Pulmonary artery endothelial cell (primary cell): ENCODE measurements at regions not wholly inside any gene's neighbourhood (a gene's known extent, or its start where the extent isn't known, plus 50 kb on each side); places are given as distances from the start of the nearest gene placed in this dataset.

Source experiments
- DNase-seq: peaks from one replicate; pipeline ENCODE4 v3.0.0-alpha.2; 2011; ENCODE audit warnings: low read depth, low spot score

DNA sequence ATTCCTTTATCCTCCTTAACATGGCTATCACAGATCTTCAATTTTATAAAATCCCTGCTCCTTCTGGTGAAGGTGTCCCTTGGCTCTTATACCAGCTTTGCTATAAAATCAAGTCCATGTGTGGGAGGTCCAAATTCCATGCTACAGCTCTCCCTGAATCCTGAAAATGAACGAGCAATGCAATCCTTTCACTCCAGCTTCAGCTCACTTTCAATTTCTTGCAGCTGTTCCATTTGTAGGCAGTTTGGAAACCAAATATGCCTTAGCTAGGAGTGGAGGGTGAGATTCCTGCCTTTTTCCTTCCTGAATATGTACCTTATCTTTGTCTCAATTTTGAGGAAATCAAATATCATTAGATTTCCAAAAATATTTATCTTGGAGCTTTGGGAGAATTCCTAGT, 402.6 kb downstream of the TTLL7 start:
- DNase-seq: no peak

DNA sequence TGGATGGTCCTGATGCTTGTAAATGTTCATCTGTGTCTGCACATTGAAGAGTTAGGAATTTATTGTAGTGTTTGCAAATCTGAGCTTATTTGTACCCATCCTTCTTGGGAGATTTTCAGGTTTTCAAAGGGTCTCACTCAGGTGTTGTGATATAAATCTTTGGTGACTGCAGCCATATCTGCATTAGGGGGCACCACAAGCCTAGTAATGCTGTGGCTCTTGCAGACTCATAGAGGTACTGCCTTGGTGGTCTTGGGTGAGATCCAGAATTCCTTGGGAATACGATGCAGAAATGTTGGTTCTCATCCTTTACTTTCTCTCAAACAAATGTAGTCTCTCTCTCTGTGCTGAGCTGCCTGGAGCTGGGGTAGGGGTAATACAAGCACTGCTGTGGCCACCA, 405.9 kb downstream of the TTLL7 start:
- no peak for DNase-seq

DNA sequence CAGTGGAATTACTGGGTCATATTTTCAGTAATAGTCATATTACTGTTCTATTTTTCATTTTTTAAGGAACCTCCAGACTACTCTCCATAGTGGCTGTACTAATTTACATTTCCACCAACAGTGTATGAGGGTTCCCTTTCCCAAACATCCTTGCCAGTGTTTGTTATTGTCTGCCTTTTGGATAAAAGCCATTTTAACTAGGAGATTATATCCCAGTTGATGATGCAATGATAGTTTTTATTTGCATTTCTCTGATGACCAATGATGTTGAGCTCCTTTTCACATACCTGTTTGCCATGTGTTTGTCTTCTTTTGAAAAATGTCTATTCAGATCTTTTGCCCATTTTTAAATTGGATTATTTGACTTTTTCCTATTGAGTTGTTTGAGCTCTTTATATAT, 410.8 kb downstream of the TTLL7 start:
- DNase-seq: no peak

GRCh38 chr1:83583351-83584014, 415.4 kb downstream of the TTLL7 start:
- no peak for DNase-seq

- no peak for DNase-seq
Measured at GRCh38 chr1:83581747-83582146, 417.2 kb downstream of the TTLL7 start.

GRCh38 chr1:83574791-83575190, 424.1 kb downstream of the TTLL7 start:
- DNase-seq: no peak

DNA sequence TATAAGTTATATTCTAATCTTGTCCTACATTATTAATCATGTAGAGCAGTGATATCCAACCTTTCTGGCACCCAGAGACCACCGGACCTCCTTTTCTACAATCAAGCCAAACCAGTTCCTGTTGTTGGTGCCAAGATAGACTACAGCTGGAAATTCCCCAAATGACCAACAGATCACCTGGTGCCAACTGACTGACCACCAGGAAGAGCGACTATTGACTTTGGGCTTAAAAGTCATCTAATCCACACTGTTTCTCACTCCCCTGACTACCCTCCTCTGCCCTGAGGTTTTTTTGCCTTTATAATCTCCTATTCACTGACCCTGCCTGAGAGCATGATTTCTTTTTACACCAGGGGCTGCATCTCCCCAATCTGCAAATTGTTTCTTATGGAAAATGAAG, 425.2 kb downstream of the TTLL7 start:
- DNase-seq: no peak

DNA sequence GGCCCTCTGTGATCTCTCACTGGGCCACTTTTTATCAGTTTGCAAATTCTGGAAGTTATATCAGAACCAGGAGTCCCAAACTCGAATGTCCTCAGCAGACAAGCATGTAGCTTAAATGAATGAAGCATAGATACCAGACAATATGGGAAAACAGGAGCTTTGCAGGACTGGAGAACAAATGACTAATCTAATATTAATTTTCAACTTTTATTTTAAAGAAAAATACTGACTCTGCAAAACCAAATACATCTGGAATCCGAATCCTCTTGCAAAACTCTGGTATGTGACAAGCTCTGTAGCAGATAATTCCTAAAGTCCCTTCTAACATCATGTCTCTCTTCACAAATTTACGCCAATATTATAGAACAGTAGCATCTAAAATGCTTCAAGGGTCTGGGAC, 427.4 kb downstream of the TTLL7 start:
- no peak for DNase-seq

DNA sequence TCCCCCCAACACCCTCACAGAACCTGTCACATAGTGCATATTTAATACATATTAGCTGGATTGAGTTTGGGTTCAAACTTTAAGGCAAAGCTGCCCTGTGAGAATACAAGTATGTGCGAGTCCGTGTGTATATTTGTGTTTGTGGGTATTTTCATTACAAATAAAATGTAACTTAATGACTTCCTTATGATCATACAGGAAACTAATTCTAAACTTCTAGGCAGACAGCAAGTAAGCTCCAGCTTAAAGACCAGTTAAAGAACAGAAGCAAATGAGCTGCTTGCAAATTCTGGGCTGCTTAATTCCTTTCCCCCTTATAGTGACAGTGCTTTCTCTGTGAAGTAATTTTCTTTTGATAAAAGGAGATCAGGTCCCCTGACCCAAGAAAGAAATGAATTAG, 437.6 kb downstream of the TTLL7 start:
- DNase-seq: no peak

GRCh38 chr1:83559129-83559840, 439.6 kb downstream of the TTLL7 start:
- no peak for DNase-seq

DNA sequence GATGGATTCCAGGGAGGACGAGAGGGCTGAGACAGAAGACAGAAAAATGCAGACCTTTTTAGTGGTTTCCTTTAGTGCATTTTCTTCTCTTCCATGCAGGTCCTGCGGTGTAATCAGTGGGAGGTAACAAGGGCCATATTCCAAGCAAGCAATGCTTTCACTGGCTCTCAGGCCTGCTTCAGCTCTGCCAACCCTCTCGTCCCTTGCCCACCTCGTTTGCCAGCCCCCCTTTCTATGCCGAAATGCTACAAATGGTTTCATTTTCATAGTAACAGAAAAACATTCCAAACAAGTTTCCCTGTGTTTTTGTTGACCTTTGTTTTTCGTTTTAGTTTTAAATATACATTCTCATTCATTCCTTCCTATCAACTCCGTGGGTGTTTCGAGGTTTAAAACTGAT, 443.1 kb downstream of the TTLL7 start:
- no peak for DNase-seq

DNA sequence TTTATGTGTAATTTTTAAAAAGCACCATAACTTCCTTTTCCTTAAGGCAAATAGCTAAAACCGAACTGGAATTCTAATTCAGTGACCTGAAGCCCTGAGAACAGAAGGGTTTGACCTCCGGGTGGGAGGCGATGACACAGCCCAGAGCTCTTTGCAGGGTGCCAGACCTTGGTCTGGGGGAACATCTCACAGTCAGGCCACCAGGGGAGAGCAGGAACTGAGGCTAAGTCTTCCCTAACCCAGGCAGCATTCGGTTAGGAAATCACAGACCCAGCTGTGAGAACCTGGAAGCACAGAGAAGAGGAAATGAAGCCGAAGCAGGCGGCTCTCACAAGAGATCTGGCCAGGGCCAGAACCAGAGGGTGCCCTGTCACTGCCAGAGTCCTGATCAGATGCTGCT, 444.8 kb downstream of the TTLL7 start:
- DNase-seq: no peak

DNA sequence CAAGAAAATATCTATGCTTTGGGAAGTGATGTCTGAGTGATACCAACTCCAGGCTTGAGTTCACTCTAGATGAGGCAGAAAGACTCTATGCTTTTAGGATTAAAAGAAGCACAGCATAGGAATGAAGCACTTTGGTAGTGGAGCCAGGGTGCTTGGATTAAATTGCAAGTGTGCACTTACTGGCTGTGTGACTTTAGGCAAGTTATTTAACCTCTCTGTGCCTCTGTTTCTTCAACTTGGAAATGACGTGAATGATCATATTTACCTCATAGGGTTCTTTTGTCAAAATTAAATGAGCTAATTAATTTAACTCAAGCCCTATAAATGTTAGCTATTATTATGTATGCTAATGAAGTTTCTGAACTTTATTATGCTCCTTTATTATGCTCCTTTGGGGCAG, 446.1 kb downstream of the TTLL7 start:
- DNase-seq: no peak

DNA sequence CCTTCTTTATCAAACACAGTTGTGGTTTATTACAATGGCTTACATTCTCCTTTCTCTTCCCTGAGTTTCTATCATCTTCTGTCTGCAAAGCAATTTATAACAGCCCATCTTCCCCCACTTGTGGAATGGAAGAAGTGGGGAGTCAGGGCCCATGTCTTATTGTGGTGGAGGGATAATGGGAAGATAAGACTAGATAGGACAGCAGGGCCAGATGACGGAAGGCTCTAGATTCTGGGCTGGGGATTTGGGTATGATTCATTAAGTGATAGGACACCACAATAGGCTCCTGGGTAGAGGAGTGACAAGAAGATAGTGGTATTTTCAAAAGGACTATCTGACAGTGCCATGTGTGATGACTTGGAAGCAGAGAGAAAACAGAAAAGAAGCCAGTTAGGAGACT, 450.6 kb downstream of the TTLL7 start:
- DNase-seq: no peak

GRCh38 chr1:83547901-83548300, 451.0 kb downstream of the TTLL7 start:
- no peak for DNase-seq

DNA sequence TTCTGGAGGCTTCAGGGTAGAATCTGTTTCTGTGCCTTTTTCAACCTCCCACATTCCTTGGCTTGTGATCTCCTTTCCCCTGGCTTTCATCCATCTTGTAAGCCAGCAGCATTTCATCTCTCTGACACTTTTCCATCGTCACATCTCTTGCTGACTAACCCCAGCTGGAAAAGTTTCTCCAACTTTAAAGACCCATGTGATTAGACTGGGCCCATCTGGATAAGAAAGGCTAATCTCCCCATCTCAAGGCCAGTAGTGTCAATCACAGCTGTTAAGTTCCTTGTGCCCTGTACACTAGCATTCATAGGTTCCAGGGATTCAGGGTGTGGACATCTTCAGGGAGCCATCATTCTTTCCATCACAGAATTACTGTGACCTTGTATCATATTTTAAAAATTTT, 452.1 kb downstream of the TTLL7 start:
- no peak for DNase-seq

GRCh38 chr1:83545066-83545862, 453.7 kb downstream of the TTLL7 start:
- DNase-seq: no peak

DNA sequence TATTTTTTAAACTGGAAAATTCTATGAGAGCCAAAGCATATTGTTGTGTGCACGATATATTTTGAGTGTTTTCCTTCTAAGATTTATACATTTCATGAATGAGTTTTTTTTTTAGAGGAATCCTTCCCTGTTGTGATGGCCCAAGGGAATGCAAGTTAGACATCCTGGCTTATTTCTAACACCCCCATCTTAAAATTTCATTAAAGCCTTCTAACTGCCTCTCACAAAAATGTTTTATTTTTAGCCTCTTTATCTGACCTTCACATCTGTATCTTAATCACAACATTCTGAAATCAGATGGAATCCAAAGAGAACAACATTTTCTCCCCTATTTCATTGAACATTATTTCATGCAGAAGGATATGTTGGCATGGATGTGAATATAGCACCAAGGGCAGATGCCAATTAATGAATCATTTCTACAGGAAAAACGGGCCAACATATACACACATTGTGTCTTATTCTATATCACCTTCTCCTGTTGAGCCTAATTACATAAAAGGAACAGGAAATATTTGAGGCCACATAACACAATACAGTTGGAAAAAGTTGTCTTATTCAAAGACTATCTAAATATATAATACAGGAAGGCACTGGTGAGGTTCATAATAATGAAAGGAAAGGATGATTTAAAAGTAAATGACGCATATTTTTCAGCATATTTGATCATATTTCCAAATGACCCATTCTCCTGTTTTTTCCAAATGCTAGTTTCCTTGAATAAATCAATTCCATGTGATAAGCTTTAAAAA, 455.5 kb downstream of the TTLL7 start:
- DNase-seq: no peak

- no peak for DNase-seq
Measured at GRCh38 chr1:83531521-83532309, 467.2 kb downstream of the TTLL7 start.

- no peak for DNase-seq
Measured at GRCh38 chr1:83530506-83530905, 468.4 kb downstream of the TTLL7 start.

DNA sequence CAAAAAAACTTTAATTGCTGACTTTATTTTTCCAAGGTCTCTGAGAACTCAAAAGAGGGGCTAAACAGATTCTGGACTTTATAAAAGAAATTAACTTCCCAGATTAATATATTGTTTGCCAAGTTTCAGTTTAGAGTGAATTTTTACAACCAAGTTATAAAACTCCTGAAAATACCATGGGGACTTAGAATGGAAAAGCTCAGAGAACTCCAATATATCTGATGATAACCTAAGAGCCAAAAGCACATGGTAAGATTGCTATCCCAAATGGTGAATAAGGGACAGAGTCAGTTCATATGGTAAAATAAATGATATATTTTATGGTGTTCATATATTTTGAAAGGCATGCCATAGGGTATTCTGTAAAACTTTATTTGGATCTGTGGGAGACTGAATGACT, 470.9 kb downstream of the TTLL7 start:
- no peak for DNase-seq
